ENCODE measurements at regions not wholly inside any gene's neighbourhood (a gene's known extent, or its start where the extent isn't known, plus 50 kb on each side); places are given as distances from the start of the nearest gene placed in this dataset.
A peak's percentile ranks its signal among the peaks of the same experiment; 100 is the strongest.

GRCh38 chr2:12804091-12804856 is 87.5 kb downstream of the TRIB2 start:
- ChIA-PET POLR2A (no interaction called here), CTCF (no interaction called here)
- no TSS peak for BruUV-seq (replicated peaks)

GRCh38 chr2:12805033-12805432 is 88.3 kb downstream of the TRIB2 start:
- intact Hi-C loops (cut with micrococcal nuclease; ENCODE audit: unreplicated experiment) (no loop called here), in situ Hi-C loops (cut with HindIII; ENCODE audit: low pct_unique_long_range_greater_than_20kb, low sequenced_read_pairs) (no loop called here)
- TF ChIP-seq POLR2AphosphoS5 (IDR thresholded peaks at IDR 0.05; ENCODE audit: low read depth, low read length): no peak
- TF ChIP-seq, protein P1, sequence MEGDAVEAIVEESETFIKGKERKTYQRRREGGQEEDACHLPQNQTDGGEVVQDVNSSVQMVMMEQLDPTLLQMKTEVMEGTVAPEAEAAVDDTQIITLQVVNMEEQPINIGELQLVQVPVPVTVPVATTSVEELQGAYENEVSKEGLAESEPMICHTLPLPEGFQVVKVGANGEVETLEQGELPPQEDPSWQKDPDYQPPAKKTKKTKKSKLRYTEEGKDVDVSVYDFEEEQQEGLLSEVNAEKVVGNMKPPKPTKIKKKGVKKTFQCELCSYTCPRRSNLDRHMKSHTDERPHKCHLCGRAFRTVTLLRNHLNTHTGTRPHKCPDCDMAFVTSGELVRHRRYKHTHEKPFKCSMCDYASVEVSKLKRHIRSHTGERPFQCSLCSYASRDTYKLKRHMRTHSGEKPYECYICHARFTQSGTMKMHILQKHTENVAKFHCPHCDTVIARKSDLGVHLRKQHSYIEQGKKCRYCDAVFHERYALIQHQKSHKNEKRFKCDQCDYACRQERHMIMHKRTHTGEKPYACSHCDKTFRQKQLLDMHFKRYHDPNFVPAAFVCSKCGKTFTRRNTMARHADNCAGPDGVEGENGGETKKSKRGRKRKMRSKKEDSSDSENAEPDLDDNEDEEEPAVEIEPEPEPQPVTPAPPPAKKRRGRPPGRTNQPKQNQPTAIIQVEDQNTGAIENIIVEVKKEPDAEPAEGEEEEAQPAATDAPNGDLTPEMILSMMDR (IDR thresholded peaks at IDR 0.05): no peak
- no peak for TF ChIP-seq SIN3A (IDR thresholded peaks at IDR 0.05; ENCODE audit: borderline replicate concordance, insufficient read depth, low read depth, low read length)
- TF ChIP-seq, protein P2, sequence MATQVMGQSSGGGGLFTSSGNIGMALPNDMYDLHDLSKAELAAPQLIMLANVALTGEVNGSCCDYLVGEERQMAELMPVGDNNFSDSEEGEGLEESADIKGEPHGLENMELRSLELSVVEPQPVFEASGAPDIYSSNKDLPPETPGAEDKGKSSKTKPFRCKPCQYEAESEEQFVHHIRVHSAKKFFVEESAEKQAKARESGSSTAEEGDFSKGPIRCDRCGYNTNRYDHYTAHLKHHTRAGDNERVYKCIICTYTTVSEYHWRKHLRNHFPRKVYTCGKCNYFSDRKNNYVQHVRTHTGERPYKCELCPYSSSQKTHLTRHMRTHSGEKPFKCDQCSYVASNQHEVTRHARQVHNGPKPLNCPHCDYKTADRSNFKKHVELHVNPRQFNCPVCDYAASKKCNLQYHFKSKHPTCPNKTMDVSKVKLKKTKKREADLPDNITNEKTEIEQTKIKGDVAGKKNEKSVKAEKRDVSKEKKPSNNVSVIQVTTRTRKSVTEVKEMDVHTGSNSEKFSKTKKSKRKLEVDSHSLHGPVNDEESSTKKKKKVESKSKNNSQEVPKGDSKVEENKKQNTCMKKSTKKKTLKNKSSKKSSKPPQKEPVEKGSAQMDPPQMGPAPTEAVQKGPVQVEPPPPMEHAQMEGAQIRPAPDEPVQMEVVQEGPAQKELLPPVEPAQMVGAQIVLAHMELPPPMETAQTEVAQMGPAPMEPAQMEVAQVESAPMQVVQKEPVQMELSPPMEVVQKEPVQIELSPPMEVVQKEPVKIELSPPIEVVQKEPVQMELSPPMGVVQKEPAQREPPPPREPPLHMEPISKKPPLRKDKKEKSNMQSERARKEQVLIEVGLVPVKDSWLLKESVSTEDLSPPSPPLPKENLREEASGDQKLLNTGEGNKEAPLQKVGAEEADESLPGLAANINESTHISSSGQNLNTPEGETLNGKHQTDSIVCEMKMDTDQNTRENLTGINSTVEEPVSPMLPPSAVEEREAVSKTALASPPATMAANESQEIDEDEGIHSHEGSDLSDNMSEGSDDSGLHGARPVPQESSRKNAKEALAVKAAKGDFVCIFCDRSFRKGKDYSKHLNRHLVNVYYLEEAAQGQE (IDR thresholded peaks at IDR 0.05; ENCODE audit: insufficient read depth in 1 of 2, low read depth in 2 of 2, low read length in 1 of 2): no peak
- no peak for TF ChIP-seq TCF7L2 (IDR thresholded peaks at IDR 0.05; ENCODE audit: low read depth, low read length)
- H3K27ac ChIP-seq (ENCODE audit: low read length): no peak overlapping the region
- H3K9me3 ChIP-seq (ENCODE audit: control insufficient read depth, insufficient read depth, low read depth, low read length): no peaks in the 10 kb centered on the region
- H3K4me1 ChIP-seq (ENCODE audit: control insufficient read depth, insufficient read depth, low read length): no peaks in the 10 kb centered on the region
- H3K36me3 ChIP-seq (ENCODE audit: control insufficient read depth, insufficient read depth, low read length): no peaks in the 10 kb centered on the region
- no TSS peak for BruUV-seq (replicated peaks)
- DNase-seq (ENCODE audit: low read depth, low spot score) (no peak), ATAC-seq (no peak)
- POLR2A ChIA-PET: no interaction called here
- H3K4me3 ChIP-seq (ENCODE audit: low read depth in 2 of 2, low read length in 2 of 2): no peak overlapping the region
- CTCF ChIA-PET: no interaction called here
- no peaks in the 10 kb centered on the region for H3K27me3 ChIP-seq (ENCODE audit: control insufficient read depth, insufficient read depth, low read length)

More at GRCh38 chr2:12804091-12804856, 87.5 kb downstream of the TRIB2 start:
- in situ Hi-C loops (cut with HindIII; ENCODE audit: low pct_unique_long_range_greater_than_20kb, low sequenced_read_pairs) (no loop called here), intact Hi-C loops (cut with micrococcal nuclease; ENCODE audit: unreplicated experiment) (no loop called here)
- H3K27me3 ChIP-seq (ENCODE audit: control insufficient read depth, insufficient read depth, low read length): no peaks in the 10 kb centered on the region
- H3K9me3 ChIP-seq (ENCODE audit: control insufficient read depth, insufficient read depth, low read depth, low read length): no peaks in the 10 kb centered on the region
- no peaks in the 10 kb centered on the region for H3K36me3 ChIP-seq (ENCODE audit: control insufficient read depth, insufficient read depth, low read length)
- TF ChIP-seq SIN3A (IDR thresholded peaks at IDR 0.05; ENCODE audit: borderline replicate concordance, insufficient read depth, low read depth, low read length): no peak
- TF ChIP-seq, protein P1 (IDR thresholded peaks at IDR 0.05): peak; percentile 7; the same call in 1 of the 2 replicates
- TF ChIP-seq, protein P2 (IDR thresholded peaks at IDR 0.05; ENCODE audit: insufficient read depth in 1 of 2, low read depth in 2 of 2, low read length in 1 of 2): no peak
- no peak for TF ChIP-seq TCF7L2 (IDR thresholded peaks at IDR 0.05; ENCODE audit: low read depth, low read length)
- no peak for TF ChIP-seq POLR2AphosphoS5 (IDR thresholded peaks at IDR 0.05; ENCODE audit: low read depth, low read length)
- no peaks in the 10 kb centered on the region for H3K4me1 ChIP-seq (ENCODE audit: control insufficient read depth, insufficient read depth, low read length)
- ATAC-seq (no peak), DNase-seq (ENCODE audit: low read depth, low spot score) (no peak)
- H3K4me3 ChIP-seq (ENCODE audit: low read depth in 2 of 2, low read length in 2 of 2): no peak overlapping the region
- no peak overlapping the region for H3K27ac ChIP-seq (ENCODE audit: low read length)

Data from Panc1 (cell line).